ENCODE measurements at regions not wholly inside any gene's neighbourhood (a gene's known extent, or its start where the extent isn't known, plus 50 kb on each side); places are given as distances from the start of the nearest gene placed in this dataset.

DNA sequence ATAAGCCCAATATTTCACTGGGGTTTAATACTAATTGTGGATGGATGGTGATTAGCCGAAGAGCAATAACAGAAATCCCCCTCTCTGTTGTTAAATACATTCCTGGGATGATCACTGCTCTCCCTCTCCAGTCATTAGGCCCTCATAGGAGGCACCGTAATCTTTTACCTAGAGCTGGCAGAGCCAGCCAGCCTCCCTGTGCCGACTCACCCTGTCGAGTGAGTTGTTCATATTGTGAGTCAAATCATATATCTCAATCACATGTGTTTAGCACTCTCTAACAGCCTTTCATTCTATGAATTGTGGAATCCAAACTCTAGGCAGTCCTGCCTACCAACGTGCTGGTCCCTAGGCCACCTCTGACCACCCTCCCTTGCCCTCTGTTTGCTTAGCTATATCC, 771.0 kb downstream of the IRX1 start:
- no peak overlapping the region for H3K9ac ChIP-seq (ENCODE audit: low read depth in 2 of 2, low read length in 2 of 2)
- no peak for DNase-seq
- intact Hi-C loops (cut with DNase I): no loop called here
- H3K9me3 ChIP-seq: no peaks in the 10 kb centered on the region
- H3K36me3 ChIP-seq: no peaks in the 10 kb centered on the region
- H3K27me3 ChIP-seq: no peaks in the 10 kb centered on the region
- H3K4me3 ChIP-seq: no peak overlapping the region
- TF ChIP-seq, protein P1, sequence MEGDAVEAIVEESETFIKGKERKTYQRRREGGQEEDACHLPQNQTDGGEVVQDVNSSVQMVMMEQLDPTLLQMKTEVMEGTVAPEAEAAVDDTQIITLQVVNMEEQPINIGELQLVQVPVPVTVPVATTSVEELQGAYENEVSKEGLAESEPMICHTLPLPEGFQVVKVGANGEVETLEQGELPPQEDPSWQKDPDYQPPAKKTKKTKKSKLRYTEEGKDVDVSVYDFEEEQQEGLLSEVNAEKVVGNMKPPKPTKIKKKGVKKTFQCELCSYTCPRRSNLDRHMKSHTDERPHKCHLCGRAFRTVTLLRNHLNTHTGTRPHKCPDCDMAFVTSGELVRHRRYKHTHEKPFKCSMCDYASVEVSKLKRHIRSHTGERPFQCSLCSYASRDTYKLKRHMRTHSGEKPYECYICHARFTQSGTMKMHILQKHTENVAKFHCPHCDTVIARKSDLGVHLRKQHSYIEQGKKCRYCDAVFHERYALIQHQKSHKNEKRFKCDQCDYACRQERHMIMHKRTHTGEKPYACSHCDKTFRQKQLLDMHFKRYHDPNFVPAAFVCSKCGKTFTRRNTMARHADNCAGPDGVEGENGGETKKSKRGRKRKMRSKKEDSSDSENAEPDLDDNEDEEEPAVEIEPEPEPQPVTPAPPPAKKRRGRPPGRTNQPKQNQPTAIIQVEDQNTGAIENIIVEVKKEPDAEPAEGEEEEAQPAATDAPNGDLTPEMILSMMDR (IDR thresholded peaks at IDR 0.05): no peak
- no peaks in the 10 kb centered on the region for H3K4me1 ChIP-seq
- H3K27ac ChIP-seq: no peak overlapping the region

- H3K9me3 ChIP-seq: no peaks in the 10 kb centered on the region
- H3K4me1 ChIP-seq: no peaks in the 10 kb centered on the region
- no peaks in the 10 kb centered on the region for H3K27me3 ChIP-seq
- H3K36me3 ChIP-seq: no peaks in the 10 kb centered on the region
- no peak overlapping the region for H3K9ac ChIP-seq (ENCODE audit: low read depth in 2 of 2, low read length in 2 of 2)
- no peak overlapping the region for H3K4me3 ChIP-seq
- intact Hi-C loops (cut with DNase I): no loop called here
- TF ChIP-seq, protein P1 (IDR thresholded peaks at IDR 0.05): no peak
- no peak overlapping the region for H3K27ac ChIP-seq
- no peak for DNase-seq
Observed at GRCh38 chr5:4370218-4370617, 769.9 kb upstream of the ADAMTS16 start.

DNA sequence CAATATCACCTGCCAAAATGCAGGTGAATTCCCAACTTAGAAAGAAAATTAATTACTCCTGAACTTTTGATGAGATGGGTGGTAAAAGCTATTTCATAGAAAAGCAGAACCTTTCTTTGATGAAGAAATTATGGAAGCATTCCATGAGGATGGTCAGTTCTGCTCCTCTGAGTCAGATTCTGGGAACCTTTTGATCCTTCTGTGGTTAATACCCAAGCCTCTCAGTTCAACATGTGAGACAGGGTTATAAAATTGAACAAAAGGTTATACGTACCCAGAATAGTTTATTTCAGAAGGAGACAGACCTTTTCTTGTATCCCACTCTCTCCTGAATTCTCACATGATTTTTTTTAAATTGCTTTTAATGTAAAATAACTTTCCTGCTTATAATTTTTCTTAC, 767.6 kb upstream of the ADAMTS16 start:
- H3K36me3 ChIP-seq: no peaks in the 10 kb centered on the region
- TF ChIP-seq, protein P1 (IDR thresholded peaks at IDR 0.05): no peak
- no peak overlapping the region for H3K27ac ChIP-seq
- H3K4me3 ChIP-seq: no peak overlapping the region
- H3K9ac ChIP-seq (ENCODE audit: low read depth in 2 of 2, low read length in 2 of 2): no peak overlapping the region
- no peaks in the 10 kb centered on the region for H3K4me1 ChIP-seq
- DNase-seq: no peak
- H3K27me3 ChIP-seq: no peaks in the 10 kb centered on the region
- H3K9me3 ChIP-seq: no peaks in the 10 kb centered on the region
- intact Hi-C loops (cut with DNase I): no loop called here

DNA sequence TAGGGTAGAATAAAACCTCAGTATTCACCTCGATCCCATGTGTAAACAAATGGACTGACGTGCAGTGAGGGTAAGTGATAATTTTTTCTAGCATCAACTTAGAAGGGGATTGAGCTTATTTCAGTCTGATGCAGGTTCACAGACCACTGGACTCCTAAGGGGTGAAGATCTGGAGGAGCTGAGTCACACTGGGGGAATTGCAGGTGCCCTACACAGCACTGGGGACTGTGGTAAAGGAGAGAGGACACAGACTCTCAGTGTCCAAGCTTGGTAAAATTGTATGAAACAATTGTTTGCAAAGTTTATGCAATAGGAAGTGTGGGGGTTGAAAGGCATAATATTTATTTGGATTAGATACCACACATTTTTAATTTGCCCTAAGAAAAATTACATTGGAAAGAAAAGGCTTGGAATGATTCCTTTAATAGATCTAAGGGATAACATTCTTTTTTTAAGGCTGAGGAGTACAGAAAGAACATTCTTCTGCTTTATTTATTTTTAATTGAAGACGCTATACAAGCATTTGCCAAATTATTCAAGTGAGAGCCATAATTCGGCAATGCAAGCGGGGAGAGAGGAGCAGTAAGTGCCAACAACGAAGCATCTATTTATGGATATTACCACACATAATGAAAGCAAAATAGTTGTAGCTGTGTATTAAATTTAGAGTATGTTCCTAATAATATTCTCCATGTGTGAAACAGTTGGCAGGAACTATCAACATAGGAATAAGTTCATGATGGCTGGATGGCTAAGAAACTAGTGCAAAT, 766.9 kb upstream of the ADAMTS16 start:
- H3K9ac ChIP-seq (ENCODE audit: low read depth in 2 of 2, low read length in 2 of 2): no peak overlapping the region
- H3K4me1 ChIP-seq: no peaks in the 10 kb centered on the region
- TF ChIP-seq, protein P1 (IDR thresholded peaks at IDR 0.05): no peak
- no peak for DNase-seq
- no peaks in the 10 kb centered on the region for H3K27me3 ChIP-seq
- intact Hi-C loops (cut with DNase I): no loop called here
- no peak overlapping the region for H3K4me3 ChIP-seq
- no peak overlapping the region for H3K27ac ChIP-seq
- H3K36me3 ChIP-seq: no peaks in the 10 kb centered on the region
- no peaks in the 10 kb centered on the region for H3K9me3 ChIP-seq

DNA sequence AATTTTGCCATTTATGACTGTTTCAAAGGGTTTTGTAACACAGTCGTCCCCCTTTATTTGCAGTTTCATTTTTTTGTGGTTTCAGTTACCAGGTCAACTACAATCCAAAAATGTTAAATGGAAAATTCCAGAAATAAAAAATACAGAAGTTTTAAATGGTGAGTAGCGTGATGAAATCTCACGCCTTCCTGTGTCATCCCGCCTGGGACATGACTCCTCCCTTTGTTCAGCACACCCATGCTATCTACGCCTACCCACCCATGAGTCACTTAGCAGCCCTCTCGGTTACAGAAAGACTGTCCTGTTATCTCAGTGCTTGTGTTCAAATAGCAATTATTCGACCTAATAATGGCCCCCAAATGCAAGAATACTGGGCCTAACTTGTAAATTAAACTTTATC, 765.3 kb upstream of the ADAMTS16 start:
- no peak overlapping the region for H3K4me3 ChIP-seq
- H3K9me3 ChIP-seq: no peaks in the 10 kb centered on the region
- no peaks in the 10 kb centered on the region for H3K27me3 ChIP-seq
- intact Hi-C loops (cut with DNase I): no loop called here
- H3K9ac ChIP-seq (ENCODE audit: low read depth in 2 of 2, low read length in 2 of 2): no peak overlapping the region
- no peak overlapping the region for H3K27ac ChIP-seq
- no peaks in the 10 kb centered on the region for H3K36me3 ChIP-seq
- no peaks in the 10 kb centered on the region for H3K4me1 ChIP-seq
- TF ChIP-seq, protein P1 (IDR thresholded peaks at IDR 0.05): no peak
- DNase-seq: no peak

Measured in colonic mucosa (tissue), 4 donors.